ENCODE measurements at regions not wholly inside any gene's neighbourhood (a gene's known extent, or its start where the extent isn't known, plus 50 kb on each side); places are given as distances from the start of the nearest gene placed in this dataset.

DNA sequence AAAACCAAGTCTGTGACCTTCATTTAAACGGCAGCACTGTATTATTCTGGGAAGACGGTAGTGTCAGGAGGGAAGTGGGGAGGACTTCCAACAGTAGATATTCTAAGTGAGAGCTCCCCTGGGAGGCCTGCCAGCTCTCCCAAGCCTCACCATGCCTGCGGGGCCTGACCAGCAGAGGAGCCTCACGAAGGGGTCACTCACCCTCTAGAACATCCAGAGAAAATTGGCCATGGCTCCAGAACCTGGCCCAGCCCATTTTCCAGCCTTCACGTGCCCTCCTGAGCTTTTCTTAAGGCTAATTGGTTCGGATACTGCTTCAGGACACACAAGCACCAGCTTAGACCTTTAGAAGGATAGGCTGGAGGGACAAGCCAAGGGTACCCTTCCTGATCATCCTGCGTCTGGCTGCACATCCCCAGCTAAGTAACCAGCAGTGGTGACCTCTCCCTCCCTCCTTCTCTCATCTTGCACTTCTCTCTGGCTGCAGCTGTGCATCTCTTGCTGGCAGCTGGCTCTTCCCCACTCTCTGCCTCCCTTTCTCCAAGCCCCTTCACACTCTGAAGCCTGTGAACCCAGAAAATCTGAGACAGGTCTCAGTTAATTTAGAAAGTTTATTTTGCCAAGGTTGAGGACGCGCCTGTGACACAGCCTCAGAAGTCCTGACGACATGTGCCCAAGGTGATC, 120.1 kb upstream of the PKDCC start:
- TF ChIP-seq, protein P1, sequence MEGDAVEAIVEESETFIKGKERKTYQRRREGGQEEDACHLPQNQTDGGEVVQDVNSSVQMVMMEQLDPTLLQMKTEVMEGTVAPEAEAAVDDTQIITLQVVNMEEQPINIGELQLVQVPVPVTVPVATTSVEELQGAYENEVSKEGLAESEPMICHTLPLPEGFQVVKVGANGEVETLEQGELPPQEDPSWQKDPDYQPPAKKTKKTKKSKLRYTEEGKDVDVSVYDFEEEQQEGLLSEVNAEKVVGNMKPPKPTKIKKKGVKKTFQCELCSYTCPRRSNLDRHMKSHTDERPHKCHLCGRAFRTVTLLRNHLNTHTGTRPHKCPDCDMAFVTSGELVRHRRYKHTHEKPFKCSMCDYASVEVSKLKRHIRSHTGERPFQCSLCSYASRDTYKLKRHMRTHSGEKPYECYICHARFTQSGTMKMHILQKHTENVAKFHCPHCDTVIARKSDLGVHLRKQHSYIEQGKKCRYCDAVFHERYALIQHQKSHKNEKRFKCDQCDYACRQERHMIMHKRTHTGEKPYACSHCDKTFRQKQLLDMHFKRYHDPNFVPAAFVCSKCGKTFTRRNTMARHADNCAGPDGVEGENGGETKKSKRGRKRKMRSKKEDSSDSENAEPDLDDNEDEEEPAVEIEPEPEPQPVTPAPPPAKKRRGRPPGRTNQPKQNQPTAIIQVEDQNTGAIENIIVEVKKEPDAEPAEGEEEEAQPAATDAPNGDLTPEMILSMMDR (conservative IDR thresholded peaks at IDR 0.05) = no peak
- no peak for TF ChIP-seq EZH2 (IDR thresholded peaks at IDR 0.05; ENCODE audit: low read depth)

All from PC-9 (cell line).